Cerebellar cortex (tissue), 1 donor: ENCODE measurements at regions not wholly inside any gene's neighbourhood (a gene's known extent, or its start where the extent isn't known, plus 50 kb on each side); places are given as distances from the start of the nearest gene placed in this dataset.
A peak's percentile ranks its signal among the peaks of the same experiment; 100 is the strongest.
"Not testable (repeated sequence)": the region's sequence is repeated elsewhere in the genome, so short reads cannot be mapped to it uniquely, and the experiment has no call there.

ENCODE experiments used
- DNase-seq: peaks from one replicate; pipeline ENCODE4 v3.0.0-alpha.2; 2015; ENCODE audit warnings: low spot score

DNA sequence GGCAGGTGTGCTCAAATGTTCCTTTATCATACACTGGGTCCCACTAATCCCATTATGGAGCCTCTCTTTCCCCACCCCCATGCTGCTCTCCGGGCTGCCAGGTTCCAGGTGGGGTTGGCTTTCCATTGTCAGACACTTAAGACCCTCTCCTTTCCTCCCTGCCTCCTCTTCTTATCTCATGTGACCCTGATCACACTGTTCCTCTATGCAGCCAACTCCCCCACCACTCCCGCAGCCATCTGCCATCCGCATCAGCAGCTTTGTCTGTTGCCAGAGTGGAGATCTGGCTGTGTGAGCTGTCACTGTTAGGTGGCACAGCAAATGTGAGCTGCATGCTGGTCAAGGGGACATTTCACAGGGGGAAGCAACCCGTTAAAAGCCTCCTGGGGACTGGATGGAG lies 391.4 kb downstream of the TNS3 start:
- peak; percentile 82 for DNase-seq

GRCh38 chr7:47188653-47189315 lies 393.1 kb downstream of the TNS3 start:
- DNase-seq = peak; percentile 10

DNA sequence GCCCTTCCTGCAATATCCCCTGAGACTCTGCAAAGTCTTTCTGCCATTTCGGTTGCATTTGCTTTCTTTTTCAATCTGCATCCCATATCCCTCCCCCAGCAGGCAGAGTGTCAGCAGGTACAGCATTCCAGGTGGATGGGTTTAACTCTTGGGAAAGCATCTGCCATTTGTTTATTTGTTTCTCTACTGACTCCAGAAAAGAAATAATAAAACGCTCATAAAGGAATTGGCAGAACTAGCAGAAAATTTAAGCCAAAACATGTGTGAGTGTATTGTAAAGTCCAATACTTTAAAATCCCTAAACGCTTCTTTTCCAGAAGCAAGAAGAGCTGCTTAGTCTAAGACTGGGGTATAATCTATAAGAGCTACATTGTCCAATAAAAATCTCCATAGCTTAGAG lies 393.8 kb downstream of the TNS3 start:
- DNase-seq = peak; percentile 9

GRCh38 chr7:47186316-47186715 lies 395.6 kb downstream of the TNS3 start:
- no peak for DNase-seq

- no peak for DNase-seq
Observed at GRCh38 chr7:47185839-47186238, 396.1 kb downstream of the TNS3 start.

DNA sequence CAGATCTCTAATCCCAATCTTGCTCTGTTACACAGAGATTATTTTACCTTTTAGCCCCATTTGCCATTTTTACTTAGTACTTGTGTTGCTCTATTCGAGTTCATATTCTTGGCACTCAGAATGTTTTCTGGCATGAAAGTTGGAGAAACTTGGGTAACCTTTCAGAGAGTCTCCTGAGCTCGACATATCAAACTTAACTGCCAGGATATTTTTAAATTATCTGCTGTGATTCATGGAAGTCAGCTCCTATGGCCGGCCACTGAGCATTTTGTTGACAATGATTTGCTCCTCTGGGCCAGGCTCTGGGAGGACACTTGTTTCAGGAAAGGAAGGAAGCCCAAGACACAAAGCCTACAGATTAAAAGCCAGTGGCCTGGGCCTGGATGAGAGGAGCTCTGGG lies 396.7 kb downstream of the TNS3 start:
- no peak for DNase-seq

DNA sequence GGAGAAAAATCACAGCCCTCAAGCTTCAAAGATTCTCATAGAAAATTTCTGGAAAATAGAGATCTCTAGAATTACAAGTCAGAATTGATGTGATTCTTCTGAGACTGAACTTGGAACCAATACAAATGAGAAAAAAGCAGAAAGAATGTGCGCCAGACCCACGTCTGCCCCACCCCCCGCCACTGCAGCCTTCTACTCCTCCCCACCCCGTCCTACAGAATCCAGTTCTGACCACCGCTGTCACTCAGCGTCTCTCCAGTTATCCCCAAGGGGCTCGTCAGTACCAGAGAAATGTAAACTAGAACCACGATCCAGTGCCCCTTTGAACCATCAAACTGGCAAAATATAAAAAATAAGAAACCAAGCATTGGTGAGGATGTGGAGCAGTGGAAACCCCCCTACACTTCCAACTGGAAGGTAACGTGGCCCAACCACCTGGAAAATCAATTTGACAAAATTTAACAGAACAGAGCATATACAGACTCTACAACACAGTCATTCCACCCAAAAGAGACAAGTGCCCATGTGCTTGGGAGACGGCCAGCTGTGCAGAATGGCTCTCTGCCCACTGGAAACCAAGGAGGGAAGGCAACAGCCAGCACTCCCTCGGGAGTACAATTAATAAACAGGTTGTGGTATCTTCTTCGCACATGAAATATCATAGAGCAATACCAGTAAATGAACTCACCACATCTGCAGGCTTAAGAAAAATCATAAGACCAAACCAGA lies 397.9 kb downstream of the TNS3 start:
- DNase-seq = peak; percentile 27

GRCh38 chr7:47181746-47182361 lies 400.1 kb downstream of the TNS3 start:
- DNase-seq = peak; percentile 84

GRCh38 chr7:47180516-47180826 lies 401.4 kb downstream of the TNS3 start:
- DNase-seq = no peak

GRCh38 chr7:47179812-47180515 lies 401.9 kb downstream of the TNS3 start:
- DNase-seq = peak; percentile 81

DNA sequence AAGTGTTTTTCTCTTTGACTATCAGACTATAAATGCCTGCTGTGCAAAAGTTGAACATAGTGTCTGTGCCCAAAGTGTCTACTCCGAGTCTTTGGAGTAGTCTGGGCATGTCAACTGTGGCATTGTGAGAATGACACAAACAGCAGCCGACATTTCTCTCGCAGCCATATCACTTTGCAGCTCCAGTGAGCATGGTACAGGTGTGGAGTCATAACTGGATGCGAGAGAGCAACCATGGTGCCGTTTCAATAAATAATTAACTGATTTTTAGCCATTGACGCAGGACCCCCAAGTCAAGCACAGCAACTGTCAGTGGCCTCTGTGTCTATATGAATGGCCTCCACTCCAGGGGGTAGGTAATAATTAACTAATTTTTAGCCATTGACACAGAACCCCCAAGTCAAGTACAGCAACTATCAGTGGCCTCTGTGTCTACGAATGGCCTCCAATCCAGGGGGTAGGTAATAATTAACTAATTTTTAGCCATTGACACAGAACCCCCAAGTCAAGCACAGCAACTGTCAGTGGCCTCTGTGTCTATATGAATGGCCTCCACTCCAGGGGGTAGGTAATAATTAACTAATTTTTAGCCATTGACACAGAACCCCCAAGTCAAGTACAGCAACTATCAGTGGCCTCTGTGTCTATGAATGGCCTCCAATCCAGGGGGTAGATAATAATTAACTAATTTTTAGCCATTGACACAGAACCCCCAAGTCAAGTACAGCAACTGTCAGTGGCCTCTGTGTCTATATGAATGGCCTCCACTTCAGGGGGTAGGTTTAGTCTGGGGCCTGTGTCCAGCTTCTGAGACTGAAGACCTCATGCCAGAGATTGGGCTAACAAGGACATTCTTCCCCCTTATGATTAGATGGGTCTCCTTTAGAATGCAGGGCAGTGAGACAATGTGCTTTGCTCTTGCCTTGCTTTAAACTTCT lies 409.0 kb downstream of the TNS3 start:
- not testable (repeated sequence) for DNase-seq

DNA sequence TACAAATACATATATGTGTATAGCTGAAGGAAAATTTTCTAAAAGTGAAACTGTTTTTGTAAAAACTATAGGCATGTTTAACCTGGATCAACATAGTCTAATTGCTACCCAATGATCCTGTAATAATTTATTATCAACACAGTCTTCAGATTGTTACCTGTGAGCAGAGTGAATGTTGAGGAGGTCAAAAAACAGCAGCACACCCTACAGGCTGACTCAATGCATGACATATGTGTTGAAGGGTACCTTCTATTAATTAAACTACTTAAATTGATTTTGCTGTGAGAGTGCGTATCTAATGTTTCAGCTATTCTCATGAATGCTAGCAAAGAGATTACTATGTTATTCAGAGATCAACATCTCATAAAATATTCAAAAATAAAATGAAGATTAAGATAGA lies 411.4 kb downstream of the TNS3 start:
- no peak for DNase-seq

DNA sequence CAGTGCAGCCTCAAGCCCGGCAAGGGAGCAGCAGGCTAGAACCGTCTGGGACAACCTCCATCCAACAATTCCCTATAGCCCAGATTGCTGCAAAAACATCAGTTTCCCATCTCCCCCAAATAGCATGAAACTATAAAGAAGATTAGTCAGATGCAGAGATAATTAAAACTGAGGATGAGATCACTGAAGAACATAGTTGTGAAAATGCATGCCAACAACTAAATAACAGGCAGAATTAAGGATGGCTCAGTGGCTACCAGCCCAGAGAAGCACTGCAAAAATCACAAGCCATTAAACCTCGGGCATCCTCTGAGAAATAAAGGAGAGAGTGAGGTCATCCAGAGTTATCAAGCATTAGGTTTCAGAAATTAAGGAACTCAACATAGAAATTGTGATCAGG lies 427.1 kb downstream of the TNS3 start:
- DNase-seq = no peak

DNA sequence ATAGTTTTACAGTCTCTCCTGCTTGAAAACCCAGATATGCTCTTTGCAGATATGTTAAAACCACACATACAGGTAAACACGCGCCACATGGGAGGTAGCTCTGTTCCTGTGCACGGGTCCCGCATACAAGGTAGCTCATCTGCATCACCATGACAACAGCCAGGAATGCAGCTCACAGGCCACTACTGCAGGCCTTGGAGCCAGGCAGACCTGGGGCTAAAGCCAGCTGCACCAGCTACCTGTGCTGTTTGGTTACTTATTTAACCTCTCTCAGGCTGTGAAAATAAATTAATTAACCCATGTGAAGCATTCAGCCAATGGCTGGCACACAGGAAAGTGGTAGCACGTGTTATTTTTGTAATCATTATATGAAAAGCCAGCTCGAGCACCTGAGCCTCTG lies 428.3 kb downstream of the TNS3 start:
- peak; percentile 61 for DNase-seq

- peak; percentile 66 for DNase-seq
Observed at GRCh38 chr7:47153058-47153457, 428.9 kb downstream of the TNS3 start.

DNA sequence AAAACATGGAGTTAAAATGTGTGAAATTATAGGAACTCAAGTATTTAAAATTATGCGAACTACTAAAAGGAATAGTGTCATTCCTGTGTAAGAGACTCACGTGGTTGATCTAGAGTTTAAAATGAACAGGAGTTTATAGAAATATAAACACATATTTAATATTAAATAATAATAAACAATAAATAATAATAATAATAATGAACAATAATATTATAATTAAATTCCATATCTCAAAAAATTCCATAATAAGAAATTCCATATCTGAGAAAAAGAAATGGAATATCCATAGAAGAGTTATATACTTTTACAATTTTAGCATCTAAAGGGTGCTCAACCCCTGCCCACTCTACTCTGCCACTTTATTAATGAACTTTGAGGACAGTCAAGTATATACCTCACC lies 429.6 kb downstream of the TNS3 start:
- DNase-seq = no peak

- no peak for DNase-seq
Observed at GRCh38 chr7:47150497-47151260, 431.2 kb downstream of the TNS3 start.

- DNase-seq = no peak
Observed at GRCh38 chr7:47149971-47150370, 431.9 kb downstream of the TNS3 start.

GRCh38 chr7:47149208-47149839 lies 432.6 kb downstream of the TNS3 start:
- DNase-seq = no peak

DNA sequence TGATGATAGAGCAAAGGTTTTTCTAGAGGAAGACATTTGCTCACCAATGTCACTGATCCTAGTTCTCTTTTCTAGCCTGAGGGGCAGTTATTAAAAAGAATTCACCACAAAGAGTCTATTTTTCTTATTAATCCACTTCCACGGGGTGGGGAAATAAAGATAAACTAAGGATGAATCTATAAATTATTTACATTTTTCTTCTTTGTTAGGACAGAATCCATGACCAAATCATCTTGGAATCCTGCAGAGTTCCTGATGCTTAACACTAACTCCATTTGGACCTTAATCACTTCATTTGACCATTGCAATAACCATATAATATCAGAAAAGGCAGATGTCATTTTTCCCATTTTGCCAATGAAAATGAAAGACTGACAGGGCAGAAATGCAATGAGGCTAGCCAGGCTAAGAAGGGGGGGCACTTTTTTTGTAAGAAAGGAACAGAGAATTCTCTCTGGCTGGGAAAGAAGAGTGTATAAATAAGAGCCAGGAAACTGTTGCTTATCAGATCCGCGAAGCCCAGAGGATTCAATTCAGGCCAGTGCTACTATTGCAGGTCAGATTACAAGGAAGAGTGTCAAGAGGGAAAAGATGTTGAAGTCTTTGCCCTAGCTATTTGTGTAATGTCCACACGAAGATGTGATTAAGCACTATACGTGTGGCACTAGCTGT lies 433.2 kb downstream of the TNS3 start:
- DNase-seq = no peak
